ENCODE measurements at regions not wholly inside any gene's neighbourhood (a gene's known extent, or its start where the extent isn't known, plus 50 kb on each side); places are given as distances from the start of the nearest gene placed in this dataset.

DNA sequence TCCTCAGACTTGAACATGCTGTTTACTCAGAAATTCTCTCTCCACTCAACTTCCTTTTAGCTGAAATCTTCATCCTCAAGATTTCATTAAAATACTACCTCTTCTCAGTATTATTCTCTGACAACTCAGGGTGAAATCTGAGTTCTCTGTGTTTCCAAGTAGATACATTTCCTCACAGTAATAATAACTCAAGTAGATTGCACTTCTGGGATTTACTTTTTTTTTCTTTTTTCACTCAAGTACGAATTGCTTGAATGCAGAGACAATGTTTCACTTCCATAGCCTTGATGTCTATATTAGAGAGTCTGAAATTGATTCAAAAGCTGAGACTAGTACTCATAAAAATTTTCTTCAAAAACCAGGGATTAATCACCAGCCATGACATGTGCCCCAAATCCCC lies 166.4 kb downstream of the SLITRK5 start:
- no peaks in the 10 kb centered on the region for H3K4me1 ChIP-seq (ENCODE audit: insufficient read depth, low read length)
- no peaks in the 10 kb centered on the region for H3K27me3 ChIP-seq (ENCODE audit: insufficient read depth, low read length)
- no peaks in the 10 kb centered on the region for H3K9me3 ChIP-seq (ENCODE audit: low read depth, low read length)
- H3K4me3 ChIP-seq (ENCODE audit: low read length): no peak overlapping the region

- Histone ChIP-seq H3K4me3 (ENCODE audit: low read length) (no peak overlapping the region), H3K9me3 (ENCODE audit: low read depth, low read length) (no peaks in the 10 kb centered on the region), H3K27me3 (ENCODE audit: insufficient read depth, low read length) (no peaks in the 10 kb centered on the region), H3K4me1 (ENCODE audit: insufficient read depth, low read length) (no peaks in the 10 kb centered on the region)
Observed at GRCh38 chr13:87837946-87838345, 166.8 kb downstream of the SLITRK5 start.

GRCh38 chr13:87851410-87851809 lies 180.2 kb downstream of the SLITRK5 start:
- Histone ChIP-seq H3K4me1 (ENCODE audit: insufficient read depth, low read length) (no peaks in the 10 kb centered on the region), H3K4me3 (ENCODE audit: low read length) (no peak overlapping the region), H3K27me3 (ENCODE audit: insufficient read depth, low read length) (no peaks in the 10 kb centered on the region), H3K9me3 (ENCODE audit: low read depth, low read length) (no peaks in the 10 kb centered on the region)

DNA sequence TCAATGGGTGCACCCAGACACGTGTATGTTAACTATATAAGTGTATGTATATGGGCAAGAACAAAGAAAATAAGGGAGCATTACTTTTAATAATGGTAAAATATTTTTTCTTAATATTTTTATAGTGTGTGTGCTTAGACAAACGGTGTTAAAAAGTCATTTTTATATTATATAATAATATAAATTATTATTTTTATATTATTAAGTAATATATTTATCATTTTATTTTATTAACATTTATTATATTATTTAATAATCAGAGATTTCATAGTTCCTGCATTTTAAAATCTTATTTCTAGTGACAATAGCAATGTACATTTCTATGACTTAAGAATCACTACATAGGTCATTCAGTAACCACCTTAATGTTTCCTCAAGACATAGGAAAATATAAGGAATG lies 184.4 kb downstream of the SLITRK5 start:
- H3K4me3 ChIP-seq (ENCODE audit: low read length): no peak overlapping the region
- no peaks in the 10 kb centered on the region for H3K9me3 ChIP-seq (ENCODE audit: low read depth, low read length)
- H3K4me1 ChIP-seq (ENCODE audit: insufficient read depth, low read length): no peaks in the 10 kb centered on the region
- H3K27me3 ChIP-seq (ENCODE audit: insufficient read depth, low read length): no peaks in the 10 kb centered on the region

DNA sequence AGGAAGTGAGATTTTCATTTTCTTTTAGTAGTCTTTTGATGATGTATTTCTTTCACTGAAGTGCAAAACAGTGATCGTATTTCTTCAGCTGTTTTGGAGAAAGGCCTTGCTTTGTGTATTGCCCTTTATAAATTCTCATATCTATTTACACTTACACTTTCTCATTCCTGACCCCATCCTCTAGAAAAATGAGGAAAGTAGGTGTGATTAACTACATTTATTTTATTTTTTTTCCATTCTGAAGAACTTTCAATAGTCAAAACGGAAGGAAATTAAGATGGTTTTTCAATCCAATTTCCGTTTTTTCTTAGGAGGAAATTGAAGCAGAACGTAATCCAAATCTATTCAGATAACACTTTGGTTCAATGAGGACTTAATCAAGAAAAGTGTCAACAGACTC lies 188.1 kb downstream of the SLITRK5 start:
- H3K27me3 ChIP-seq (ENCODE audit: insufficient read depth, low read length): no peaks in the 10 kb centered on the region
- H3K9me3 ChIP-seq (ENCODE audit: low read depth, low read length): no peaks in the 10 kb centered on the region
- H3K4me3 ChIP-seq (ENCODE audit: low read length): no peak overlapping the region
- no peaks in the 10 kb centered on the region for H3K4me1 ChIP-seq (ENCODE audit: insufficient read depth, low read length)

- no peaks in the 10 kb centered on the region for H3K27me3 ChIP-seq (ENCODE audit: insufficient read depth, low read length)
- no peak overlapping the region for H3K4me3 ChIP-seq (ENCODE audit: low read length)
- no peaks in the 10 kb centered on the region for H3K9me3 ChIP-seq (ENCODE audit: low read depth, low read length)
- H3K4me1 ChIP-seq (ENCODE audit: insufficient read depth, low read length): no peaks in the 10 kb centered on the region
Observed at GRCh38 chr13:87867426-87867825, 196.3 kb downstream of the SLITRK5 start.

- H3K4me1 ChIP-seq (ENCODE audit: insufficient read depth, low read length): no peaks in the 10 kb centered on the region
- H3K4me3 ChIP-seq (ENCODE audit: low read length): no peak overlapping the region
- no peaks in the 10 kb centered on the region for H3K27me3 ChIP-seq (ENCODE audit: insufficient read depth, low read length)
- H3K9me3 ChIP-seq (ENCODE audit: low read depth, low read length): no peaks in the 10 kb centered on the region
Observed at GRCh38 chr13:87868731-87869130, 197.6 kb downstream of the SLITRK5 start.

DNA sequence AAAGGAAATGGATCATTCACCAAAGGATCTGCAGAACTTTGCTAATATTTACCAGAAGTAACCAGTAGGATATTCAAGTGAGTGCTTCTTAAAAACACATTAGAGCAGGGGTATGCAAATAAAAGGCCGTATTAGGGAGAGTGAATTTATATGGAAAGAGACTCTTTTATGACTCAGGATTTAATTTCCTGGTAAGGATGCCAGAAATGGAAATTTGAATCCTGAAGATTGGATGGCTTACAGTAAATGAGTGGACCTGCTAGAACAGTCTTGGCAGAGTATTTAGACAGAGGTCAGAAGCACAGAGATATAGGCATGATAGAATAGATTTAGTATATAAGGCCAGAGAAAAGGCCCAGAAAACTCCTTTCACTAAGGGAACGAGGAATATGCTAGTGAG lies 201.6 kb downstream of the SLITRK5 start:
- Histone ChIP-seq H3K4me1 (ENCODE audit: insufficient read depth, low read length) (no peaks in the 10 kb centered on the region), H3K27me3 (ENCODE audit: insufficient read depth, low read length) (no peaks in the 10 kb centered on the region), H3K4me3 (ENCODE audit: low read length) (no peak overlapping the region), H3K9me3 (ENCODE audit: low read depth, low read length) (no peaks in the 10 kb centered on the region)

DNA sequence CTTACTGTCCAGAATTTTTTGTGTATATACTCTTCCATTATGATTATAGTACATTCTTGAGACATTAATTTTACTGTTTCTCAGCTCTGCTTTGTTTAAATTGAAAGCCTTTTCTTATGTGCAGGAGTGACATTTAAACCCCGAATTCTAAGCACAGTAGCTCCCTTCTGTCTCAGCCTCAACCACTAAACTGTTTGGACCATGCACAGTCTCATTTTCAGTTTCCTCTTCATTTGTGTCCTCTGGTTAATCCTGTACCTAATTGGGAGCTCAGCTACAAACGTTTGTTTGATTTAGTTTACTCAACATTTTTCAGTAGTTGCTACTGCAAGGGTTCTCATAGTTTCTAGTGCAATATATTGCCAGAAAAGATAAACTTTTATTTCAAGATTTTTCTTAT lies 206.3 kb downstream of the SLITRK5 start:
- no peak overlapping the region for H3K4me3 ChIP-seq (ENCODE audit: low read length)
- no peaks in the 10 kb centered on the region for H3K27me3 ChIP-seq (ENCODE audit: insufficient read depth, low read length)
- H3K9me3 ChIP-seq (ENCODE audit: low read depth, low read length): no peaks in the 10 kb centered on the region
- H3K4me1 ChIP-seq (ENCODE audit: insufficient read depth, low read length): no peaks in the 10 kb centered on the region

GRCh38 chr13:87878706-87879105 lies 207.5 kb downstream of the SLITRK5 start:
- no peaks in the 10 kb centered on the region for H3K27me3 ChIP-seq (ENCODE audit: insufficient read depth, low read length)

GRCh38 chr13:87884884-87885283 lies 213.7 kb downstream of the SLITRK5 start:
- Histone ChIP-seq H3K4me3 (ENCODE audit: low read length) (no peak overlapping the region), H3K4me1 (ENCODE audit: insufficient read depth, low read length) (no peaks in the 10 kb centered on the region), H3K9me3 (ENCODE audit: low read depth, low read length) (peaks cover 4% of the 10 kb centered on the region), H3K27me3 (ENCODE audit: insufficient read depth, low read length) (no peaks in the 10 kb centered on the region)

More at GRCh38 chr13:87878706-87879105, 207.5 kb downstream of the SLITRK5 start:
- no peak overlapping the region for H3K4me3 ChIP-seq (ENCODE audit: low read length)
- no peaks in the 10 kb centered on the region for H3K9me3 ChIP-seq (ENCODE audit: low read depth, low read length)
- H3K4me1 ChIP-seq (ENCODE audit: insufficient read depth, low read length): no peaks in the 10 kb centered on the region

DNA sequence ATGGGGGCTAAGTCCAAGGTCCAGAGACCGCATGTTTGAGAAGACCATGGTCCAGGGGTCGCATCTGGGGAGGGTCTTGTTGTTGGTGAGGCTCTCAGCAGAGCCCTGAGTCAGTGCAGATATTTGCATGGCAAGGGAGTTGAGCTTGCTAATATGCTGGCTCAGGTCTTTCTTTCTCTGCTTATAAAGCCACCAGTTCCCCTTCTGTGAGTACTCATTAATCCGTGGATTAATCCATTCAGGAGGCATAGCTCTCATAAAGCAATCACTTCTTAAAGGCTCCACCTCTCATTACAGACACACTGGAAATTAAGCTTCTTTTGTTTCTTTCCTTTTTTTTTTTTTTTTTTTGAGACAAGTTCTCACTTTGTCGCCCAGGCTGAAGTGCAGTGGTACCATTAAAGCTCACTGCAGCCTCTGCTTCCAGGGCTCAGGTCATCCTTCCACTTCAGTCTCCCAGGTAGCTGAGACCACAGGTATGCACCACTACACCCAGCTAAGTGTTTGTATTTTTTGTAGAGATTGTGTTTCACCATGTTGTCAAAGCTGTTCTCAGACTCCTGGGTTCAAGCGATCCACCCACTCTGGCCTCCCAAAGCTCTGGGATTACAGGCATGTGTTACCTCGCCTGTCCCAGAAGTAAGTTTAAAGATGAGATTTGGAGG lies 216.4 kb downstream of the SLITRK5 start:
- Histone ChIP-seq H3K4me1 (ENCODE audit: insufficient read depth, low read length) (no peaks in the 10 kb centered on the region), H3K27me3 (ENCODE audit: insufficient read depth, low read length) (no peaks in the 10 kb centered on the region), H3K4me3 (ENCODE audit: low read length) (no peak overlapping the region), H3K9me3 (ENCODE audit: low read depth, low read length) (peaks cover 4% of the 10 kb centered on the region)

DNA sequence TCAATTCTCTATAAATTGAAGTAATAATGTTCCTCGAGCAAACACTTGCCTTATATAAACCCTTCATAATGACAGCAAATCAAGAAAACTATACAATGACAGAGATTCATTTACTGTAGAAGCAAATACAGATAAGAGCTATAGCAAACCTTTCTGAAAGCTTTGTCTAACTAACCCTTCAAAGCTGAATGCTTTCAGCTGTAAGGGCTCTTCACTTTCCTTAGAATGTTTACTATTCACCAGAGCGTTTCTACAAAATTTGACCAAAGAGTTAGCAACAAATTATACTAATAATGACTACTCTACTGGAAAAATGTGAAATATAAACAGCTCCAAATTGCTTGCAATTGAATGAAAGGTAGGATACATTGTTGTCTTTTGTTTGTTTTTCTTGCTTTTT lies 218.1 kb downstream of the SLITRK5 start:
- H3K4me1 ChIP-seq (ENCODE audit: insufficient read depth, low read length): no peaks in the 10 kb centered on the region
- no peak overlapping the region for H3K4me3 ChIP-seq (ENCODE audit: low read length)
- H3K9me3 ChIP-seq (ENCODE audit: low read depth, low read length): no peaks in the 10 kb centered on the region
- H3K27me3 ChIP-seq (ENCODE audit: insufficient read depth, low read length): no peaks in the 10 kb centered on the region

GRCh38 chr13:87893186-87893585 lies 222.0 kb downstream of the SLITRK5 start:
- H3K9me3 ChIP-seq (ENCODE audit: low read depth, low read length): no peaks in the 10 kb centered on the region
- H3K4me3 ChIP-seq (ENCODE audit: low read length): no peak overlapping the region
- no peaks in the 10 kb centered on the region for H3K4me1 ChIP-seq (ENCODE audit: insufficient read depth, low read length)
- no peaks in the 10 kb centered on the region for H3K27me3 ChIP-seq (ENCODE audit: insufficient read depth, low read length)

- no peak overlapping the region for H3K4me3 ChIP-seq (ENCODE audit: low read length)
- no peaks in the 10 kb centered on the region for H3K27me3 ChIP-seq (ENCODE audit: insufficient read depth, low read length)
- H3K4me1 ChIP-seq (ENCODE audit: insufficient read depth, low read length): no peaks in the 10 kb centered on the region
- H3K9me3 ChIP-seq (ENCODE audit: low read depth, low read length): no peaks in the 10 kb centered on the region
Observed at GRCh38 chr13:87894059-87894458, 222.9 kb downstream of the SLITRK5 start.

GRCh38 chr13:87903553-87903952 lies 232.4 kb downstream of the SLITRK5 start:
- Histone ChIP-seq H3K4me3 (ENCODE audit: low read length) (no peak overlapping the region), H3K9me3 (ENCODE audit: low read depth, low read length) (peaks cover 4% of the 10 kb centered on the region), H3K27me3 (ENCODE audit: insufficient read depth, low read length) (no peaks in the 10 kb centered on the region)

More at GRCh38 chr13:87903553-87903952, 232.4 kb downstream of the SLITRK5 start:
- H3K4me1 ChIP-seq (ENCODE audit: insufficient read depth, low read length): no peaks in the 10 kb centered on the region

Measured in mononuclear cell (primary cell).